ENCODE measurements at regions not wholly inside any gene's neighbourhood (a gene's known extent, or its start where the extent isn't known, plus 50 kb on each side); places are given as distances from the start of the nearest gene placed in this dataset.

- Histone ChIP-seq H3K9me3 (ENCODE audit: control insufficient read depth, insufficient read depth, low read length) (no peaks in the 10 kb centered on the region), H3K4me1 (ENCODE audit: insufficient read depth, low read length) (no peaks in the 10 kb centered on the region), H3K36me3 (ENCODE audit: insufficient read depth, low read length) (no peaks in the 10 kb centered on the region), H3K9ac (ENCODE audit: low read depth, low read length) (no peak overlapping the region)
Observed at GRCh38 chr9:18071651-18072060, 402.3 kb upstream of the ADAMTSL1 start.

- no peaks in the 10 kb centered on the region for H3K36me3 ChIP-seq (ENCODE audit: insufficient read depth, low read length)
- no peaks in the 10 kb centered on the region for H3K9me3 ChIP-seq (ENCODE audit: control insufficient read depth, insufficient read depth, low read length)
- no peak overlapping the region for H3K9ac ChIP-seq (ENCODE audit: low read depth, low read length)
- H3K4me1 ChIP-seq (ENCODE audit: insufficient read depth, low read length): no peaks in the 10 kb centered on the region
Observed at GRCh38 chr9:18073002-18073401, 401.0 kb upstream of the ADAMTSL1 start.

- Histone ChIP-seq H3K4me1 (ENCODE audit: insufficient read depth, low read length) (no peaks in the 10 kb centered on the region), H3K9ac (ENCODE audit: low read depth, low read length) (no peak overlapping the region), H3K36me3 (ENCODE audit: insufficient read depth, low read length) (no peaks in the 10 kb centered on the region), H3K9me3 (ENCODE audit: control insufficient read depth, insufficient read depth, low read length) (no peaks in the 10 kb centered on the region)
Observed at GRCh38 chr9:18074041-18074440, 399.9 kb upstream of the ADAMTSL1 start.

- no peaks in the 10 kb centered on the region for H3K9me3 ChIP-seq (ENCODE audit: control insufficient read depth, insufficient read depth, low read length)
- H3K9ac ChIP-seq (ENCODE audit: low read depth, low read length): no peak overlapping the region
- H3K36me3 ChIP-seq (ENCODE audit: insufficient read depth, low read length): no peaks in the 10 kb centered on the region
- no peaks in the 10 kb centered on the region for H3K4me1 ChIP-seq (ENCODE audit: insufficient read depth, low read length)
Observed at GRCh38 chr9:18075253-18075952, 398.6 kb upstream of the ADAMTSL1 start.

- no peaks in the 10 kb centered on the region for H3K9me3 ChIP-seq (ENCODE audit: control insufficient read depth, insufficient read depth, low read length)
- H3K36me3 ChIP-seq (ENCODE audit: insufficient read depth, low read length): no peaks in the 10 kb centered on the region
- no peaks in the 10 kb centered on the region for H3K4me1 ChIP-seq (ENCODE audit: insufficient read depth, low read length)
- H3K9ac ChIP-seq (ENCODE audit: low read depth, low read length): no peak overlapping the region
Observed at GRCh38 chr9:18077941-18078678, 395.8 kb upstream of the ADAMTSL1 start.

- no peak overlapping the region for H3K9ac ChIP-seq (ENCODE audit: low read depth, low read length)
- no peaks in the 10 kb centered on the region for H3K4me1 ChIP-seq (ENCODE audit: insufficient read depth, low read length)
- H3K36me3 ChIP-seq (ENCODE audit: insufficient read depth, low read length): no peaks in the 10 kb centered on the region
- H3K9me3 ChIP-seq (ENCODE audit: control insufficient read depth, insufficient read depth, low read length): no peaks in the 10 kb centered on the region
Observed at GRCh38 chr9:18092138-18092537, 381.8 kb upstream of the ADAMTSL1 start.

- H3K9me3 ChIP-seq (ENCODE audit: control insufficient read depth, insufficient read depth, low read length): no peaks in the 10 kb centered on the region
- no peaks in the 10 kb centered on the region; the same call in 1 of the 2 replicates for H3K4me1 ChIP-seq (ENCODE audit: insufficient read depth, low read length)
- H3K36me3 ChIP-seq (ENCODE audit: insufficient read depth, low read length): no peaks in the 10 kb centered on the region
- H3K9ac ChIP-seq (ENCODE audit: low read depth, low read length): no peak overlapping the region
Observed at GRCh38 chr9:18106006-18106560, 367.9 kb upstream of the ADAMTSL1 start.

GRCh38 chr9:18109675-18110074 lies 364.3 kb upstream of the ADAMTSL1 start:
- Histone ChIP-seq H3K36me3 (ENCODE audit: insufficient read depth, low read length) (no peaks in the 10 kb centered on the region), H3K9ac (ENCODE audit: low read depth, low read length) (no peak overlapping the region), H3K4me1 (ENCODE audit: insufficient read depth, low read length) (no peaks in the 10 kb centered on the region; the same call in 1 of the 2 replicates), H3K9me3 (ENCODE audit: control insufficient read depth, insufficient read depth, low read length) (no peaks in the 10 kb centered on the region)

GRCh38 chr9:18111146-18111545 lies 362.8 kb upstream of the ADAMTSL1 start:
- Histone ChIP-seq H3K9ac (ENCODE audit: low read depth, low read length) (no peak overlapping the region), H3K36me3 (ENCODE audit: insufficient read depth, low read length) (no peaks in the 10 kb centered on the region), H3K4me1 (ENCODE audit: insufficient read depth, low read length) (no peaks in the 10 kb centered on the region; the same call in 1 of the 2 replicates), H3K9me3 (ENCODE audit: control insufficient read depth, insufficient read depth, low read length) (no peaks in the 10 kb centered on the region)

- no peaks in the 10 kb centered on the region for H3K4me1 ChIP-seq (ENCODE audit: insufficient read depth, low read length)
- no peaks in the 10 kb centered on the region for H3K9me3 ChIP-seq (ENCODE audit: control insufficient read depth, insufficient read depth, low read length)
- no peak overlapping the region for H3K9ac ChIP-seq (ENCODE audit: low read depth, low read length)
- no peaks in the 10 kb centered on the region for H3K36me3 ChIP-seq (ENCODE audit: insufficient read depth, low read length)
Observed at GRCh38 chr9:18114559-18115475, 359.1 kb upstream of the ADAMTSL1 start.

GRCh38 chr9:18118268-18118667 lies 355.7 kb upstream of the ADAMTSL1 start:
- H3K9me3 ChIP-seq (ENCODE audit: control insufficient read depth, insufficient read depth, low read length): no peaks in the 10 kb centered on the region
- no peaks in the 10 kb centered on the region for H3K4me1 ChIP-seq (ENCODE audit: insufficient read depth, low read length)
- no peak overlapping the region for H3K9ac ChIP-seq (ENCODE audit: low read depth, low read length)
- H3K36me3 ChIP-seq (ENCODE audit: insufficient read depth, low read length): no peaks in the 10 kb centered on the region

GRCh38 chr9:18122171-18122570 lies 351.8 kb upstream of the ADAMTSL1 start:
- Histone ChIP-seq H3K36me3 (ENCODE audit: insufficient read depth, low read length) (no peaks in the 10 kb centered on the region), H3K9ac (ENCODE audit: low read depth, low read length) (no peak overlapping the region), H3K9me3 (ENCODE audit: control insufficient read depth, insufficient read depth, low read length) (no peaks in the 10 kb centered on the region), H3K4me1 (ENCODE audit: insufficient read depth, low read length) (no peaks in the 10 kb centered on the region)

GRCh38 chr9:18124760-18125159 lies 349.2 kb upstream of the ADAMTSL1 start:
- H3K36me3 ChIP-seq (ENCODE audit: insufficient read depth, low read length): no peaks in the 10 kb centered on the region
- H3K4me1 ChIP-seq (ENCODE audit: insufficient read depth, low read length): no peaks in the 10 kb centered on the region
- H3K9ac ChIP-seq (ENCODE audit: low read depth, low read length): no peak overlapping the region
- no peaks in the 10 kb centered on the region for H3K9me3 ChIP-seq (ENCODE audit: control insufficient read depth, insufficient read depth, low read length)

GRCh38 chr9:18126831-18127498 lies 347.0 kb upstream of the ADAMTSL1 start:
- Histone ChIP-seq H3K36me3 (ENCODE audit: insufficient read depth, low read length) (no peaks in the 10 kb centered on the region), H3K4me1 (ENCODE audit: insufficient read depth, low read length) (no peaks in the 10 kb centered on the region), H3K9me3 (ENCODE audit: control insufficient read depth, insufficient read depth, low read length) (no peaks in the 10 kb centered on the region), H3K9ac (ENCODE audit: low read depth, low read length) (no peak overlapping the region)

Measured in ES-I3 (cell line).